ENCODE measurements at regions not wholly inside any gene's neighbourhood (a gene's known extent, or its start where the extent isn't known, plus 50 kb on each side); places are given as distances from the start of the nearest gene placed in this dataset.
"Not testable (repeated sequence)": the region's sequence is repeated elsewhere in the genome, so short reads cannot be mapped to it uniquely, and the experiment has no call there.

DNA sequence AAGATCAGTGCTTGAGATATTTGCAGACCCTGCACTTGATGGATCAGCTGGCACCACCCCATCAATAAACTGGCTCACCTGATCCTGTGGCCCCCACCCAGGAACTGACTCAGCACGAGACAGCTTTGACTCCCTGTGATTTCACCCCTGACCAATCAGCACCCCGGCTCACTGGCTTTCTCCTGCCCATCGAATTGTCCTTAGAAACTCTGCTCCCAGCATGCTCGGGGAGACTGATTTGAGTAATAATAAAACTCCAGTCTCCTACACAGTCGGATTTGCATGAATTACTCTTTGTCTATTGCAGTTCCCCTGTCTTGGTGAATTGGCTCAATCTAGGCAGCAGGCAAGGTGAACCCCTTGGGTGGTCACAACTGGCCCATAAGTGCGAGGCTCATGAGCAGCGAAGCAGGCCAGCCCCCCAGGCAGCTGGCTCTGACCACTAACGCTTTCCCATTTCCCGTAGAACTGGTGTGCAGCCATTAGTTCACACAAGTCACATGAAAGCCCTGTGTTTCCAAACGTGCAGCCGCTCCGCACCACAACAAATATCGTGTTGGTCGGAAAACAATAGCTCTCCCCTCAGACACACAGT is 79.6 kb downstream of the RSPH3 start:
- DNase-seq: no peak

DNA sequence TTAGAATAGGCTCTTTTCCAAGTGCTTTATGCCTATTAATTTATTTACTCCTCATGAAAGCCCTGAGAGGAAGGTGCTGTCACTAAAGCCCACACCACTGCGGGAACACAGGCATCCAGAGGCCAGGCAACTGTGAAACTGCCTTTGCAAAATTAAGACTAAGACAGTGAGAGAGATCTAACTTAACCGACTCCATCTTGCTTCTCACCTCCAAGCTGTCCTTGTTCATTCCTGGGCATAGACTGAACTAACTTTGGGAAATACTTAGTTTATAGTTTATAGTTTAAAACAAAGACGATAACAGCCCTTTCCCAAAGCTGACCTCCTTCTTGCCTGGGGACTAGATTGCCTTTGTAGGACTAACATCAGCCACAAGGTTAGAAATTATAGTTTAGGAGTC is 80.1 kb downstream of the RSPH3 start:
- DNase-seq: no peak

DNA sequence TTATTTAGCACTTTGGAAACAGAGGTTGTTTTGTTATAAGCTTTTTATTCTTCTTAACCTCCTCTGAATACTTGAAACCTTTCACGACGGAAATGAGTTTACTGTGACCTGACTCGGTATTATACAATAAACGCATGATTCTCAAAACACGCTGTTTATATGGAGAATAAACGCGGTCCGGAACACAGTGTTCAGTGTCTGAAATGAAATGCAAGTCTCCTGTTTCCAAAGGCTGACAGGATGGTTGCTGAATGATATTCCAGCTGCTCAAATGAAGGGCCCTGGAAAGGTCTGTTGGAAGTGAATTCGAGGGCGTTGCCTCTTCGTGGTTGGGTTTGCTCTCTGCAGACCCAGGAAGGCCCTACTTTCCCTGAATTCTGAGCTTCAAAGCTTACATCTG is 83.4 kb downstream of the RSPH3 start:
- DNase-seq: no peak

DNA sequence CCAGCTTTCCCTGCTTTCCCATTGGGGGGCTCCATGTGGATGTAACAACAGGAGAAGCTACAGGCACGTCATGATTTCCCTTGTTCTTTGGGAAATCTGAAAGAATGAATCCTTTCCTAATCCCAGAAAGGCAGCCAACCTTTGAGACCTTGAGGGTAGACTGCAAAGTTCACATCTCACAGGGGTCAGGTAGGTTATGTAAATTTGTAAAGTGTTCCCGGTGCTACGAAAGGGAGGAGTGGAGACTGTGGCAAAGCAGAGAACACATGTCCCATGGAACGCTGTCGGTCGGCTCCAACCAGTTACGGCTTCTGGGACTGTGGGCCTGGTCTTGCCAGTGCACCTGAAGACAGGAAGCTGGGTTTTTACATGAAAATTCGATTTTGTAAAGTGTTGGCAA is 85.1 kb downstream of the RSPH3 start:
- DNase-seq: no peak

DNA sequence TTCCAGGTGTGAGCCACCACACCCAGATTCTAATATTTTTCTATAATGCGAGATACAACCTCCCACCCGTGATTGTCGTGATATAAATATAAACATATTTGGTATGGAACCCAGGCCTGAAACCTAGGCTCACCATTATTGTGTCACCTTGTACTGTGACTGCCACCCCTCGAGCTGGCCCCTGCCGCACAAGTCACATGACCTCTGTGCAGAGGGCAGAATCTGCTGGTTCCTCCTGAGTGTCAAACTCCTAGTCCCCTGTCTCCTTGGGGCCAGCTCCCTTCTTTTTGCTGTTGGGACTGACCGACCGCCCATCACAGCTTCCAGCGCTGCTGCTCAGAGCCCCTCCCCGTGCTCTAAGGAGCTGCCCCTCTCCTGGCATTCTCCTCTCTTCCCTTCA is 86.4 kb downstream of the RSPH3 start:
- no peak for DNase-seq

DNA sequence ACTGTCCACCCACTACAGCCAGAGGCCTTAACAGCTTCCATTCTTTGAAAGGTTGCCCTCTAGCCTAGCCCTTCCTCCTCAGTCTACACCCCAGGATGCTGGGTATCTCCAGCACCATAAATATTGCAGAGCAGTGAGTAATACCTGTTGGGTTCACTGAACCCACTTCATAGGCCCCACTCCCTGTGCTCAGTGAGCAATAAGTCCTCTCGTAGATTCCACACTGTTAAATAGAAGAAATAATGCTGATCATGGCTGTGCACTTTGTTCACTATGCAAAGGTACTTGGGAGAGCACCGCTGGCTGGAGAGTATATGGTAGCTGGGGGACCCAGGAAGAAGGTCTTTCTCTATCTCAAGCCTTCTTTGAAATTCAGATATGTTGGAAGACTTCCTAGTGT is 87.3 kb downstream of the RSPH3 start:
- no peak for DNase-seq

DNA sequence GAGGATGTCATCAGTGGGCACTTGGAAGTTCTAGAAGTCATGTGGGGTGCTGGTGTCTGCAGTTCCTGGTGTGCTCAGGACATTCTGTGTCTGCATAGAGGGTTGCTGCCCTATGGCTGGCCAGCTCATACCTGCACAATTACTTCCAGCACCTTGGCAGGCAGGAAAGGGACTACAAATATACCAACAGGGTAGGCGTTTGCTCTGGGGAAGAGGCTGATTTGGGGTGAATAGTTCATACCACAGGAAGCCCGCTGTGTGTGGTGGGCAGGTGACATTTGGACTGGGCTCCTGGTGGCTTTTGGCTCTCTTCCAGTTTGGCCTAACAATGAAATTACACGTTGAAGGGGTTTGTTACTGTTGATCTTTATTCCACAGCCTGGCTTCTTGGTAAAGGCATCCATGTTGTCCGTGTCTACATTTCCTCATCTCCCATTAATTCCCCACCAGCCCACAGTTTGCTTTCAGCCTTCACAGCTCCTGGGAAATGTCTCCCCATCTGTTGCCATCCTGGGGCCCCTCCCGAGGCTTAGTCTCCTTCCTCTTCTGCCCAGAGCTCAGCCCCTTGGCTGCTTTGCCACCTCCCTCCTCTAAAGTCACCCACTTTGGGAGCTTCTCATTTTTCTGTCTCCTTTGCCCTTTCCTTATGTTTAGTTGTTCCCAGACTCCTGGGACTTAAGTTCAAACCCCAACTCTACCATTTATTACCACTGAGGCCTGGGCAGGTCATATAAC is 88.1 kb downstream of the RSPH3 start:
- DNase-seq: no peak

DNA sequence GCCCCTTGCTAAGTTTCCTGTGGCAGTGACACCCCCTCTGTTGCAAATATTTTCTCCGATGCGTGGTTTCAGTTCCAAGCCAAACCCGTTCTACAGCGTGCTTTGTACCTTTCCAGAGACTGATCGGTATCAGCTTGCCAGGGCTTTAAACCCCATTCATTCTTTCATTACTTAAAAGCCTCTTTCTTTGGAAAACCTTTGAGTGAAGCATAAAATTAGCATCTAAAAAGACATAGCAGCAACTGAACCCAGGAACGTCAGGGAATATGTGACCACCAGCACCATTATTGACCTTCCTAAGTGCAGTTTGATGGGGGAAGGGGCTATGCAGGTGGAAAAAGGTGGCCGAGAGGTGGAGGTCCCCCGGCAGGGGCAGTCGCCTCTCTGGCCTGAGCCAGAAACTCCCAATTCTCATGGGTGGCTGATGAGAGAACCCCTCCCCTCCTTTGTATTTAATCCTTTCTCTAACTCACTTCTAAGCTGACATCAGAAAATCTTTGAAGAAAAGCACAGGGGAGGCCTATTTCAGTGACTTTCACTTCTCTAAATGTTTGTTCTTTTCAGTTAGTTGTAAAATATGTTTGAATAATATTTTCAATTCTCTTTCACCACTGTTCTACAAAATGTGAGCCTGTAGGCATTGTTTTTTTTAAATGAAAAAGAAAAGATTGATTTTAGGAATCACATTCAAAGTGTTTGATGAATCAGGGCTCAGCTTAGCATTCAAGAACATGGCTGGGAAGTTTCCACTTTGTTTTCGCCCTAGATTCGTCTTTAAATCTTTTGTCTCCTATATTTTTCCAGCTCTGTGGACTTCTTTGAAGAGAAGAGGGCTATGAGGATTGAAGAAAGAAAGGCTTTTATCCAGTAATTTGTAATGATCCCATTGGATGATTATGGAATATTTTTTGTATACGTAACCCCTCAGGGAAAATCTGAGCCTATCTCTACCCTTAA is 89.2 kb downstream of the RSPH3 start:
- DNase-seq: no peak

DNA sequence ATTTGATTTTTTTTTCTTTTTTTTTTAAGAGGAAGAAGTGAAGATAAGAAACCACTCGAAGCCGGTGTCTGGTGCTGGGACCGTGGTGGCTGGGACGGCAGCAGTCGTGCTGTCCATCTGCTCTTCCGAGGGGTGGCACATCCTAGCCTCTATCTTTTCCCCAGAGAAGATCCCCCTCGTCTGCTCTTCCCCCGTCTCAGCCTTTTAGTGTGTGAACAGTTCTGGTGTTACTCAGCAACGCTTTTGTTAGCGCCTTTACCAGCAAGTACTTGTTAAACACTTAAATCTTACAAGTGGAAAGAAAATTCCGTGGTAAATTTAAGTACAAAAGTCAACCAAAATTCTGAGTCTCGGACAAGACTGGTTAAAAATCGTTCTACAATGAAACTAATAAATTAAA is 90.1 kb downstream of the RSPH3 start:
- DNase-seq: no peak

DNA sequence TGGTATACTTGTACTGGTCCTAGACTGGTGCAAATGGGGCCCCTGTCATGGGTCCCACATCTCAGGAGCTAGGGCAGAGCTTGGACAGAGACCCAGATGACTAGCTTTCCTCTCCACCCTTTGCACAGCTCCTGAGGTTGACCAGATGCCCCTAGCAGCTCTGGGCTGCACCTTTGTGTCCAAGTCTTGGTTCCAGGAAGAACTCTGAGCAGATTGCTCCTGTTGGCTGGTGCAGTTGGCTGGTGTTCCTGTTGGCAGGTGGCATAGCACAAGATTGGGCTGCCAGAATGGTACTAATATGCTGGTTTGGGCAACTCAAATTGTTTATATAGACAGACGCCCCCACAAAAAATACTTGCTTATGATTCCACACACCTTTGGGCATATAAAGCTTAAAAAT is 89.4 kb upstream of the EZR start:
- no peak for DNase-seq

DNA sequence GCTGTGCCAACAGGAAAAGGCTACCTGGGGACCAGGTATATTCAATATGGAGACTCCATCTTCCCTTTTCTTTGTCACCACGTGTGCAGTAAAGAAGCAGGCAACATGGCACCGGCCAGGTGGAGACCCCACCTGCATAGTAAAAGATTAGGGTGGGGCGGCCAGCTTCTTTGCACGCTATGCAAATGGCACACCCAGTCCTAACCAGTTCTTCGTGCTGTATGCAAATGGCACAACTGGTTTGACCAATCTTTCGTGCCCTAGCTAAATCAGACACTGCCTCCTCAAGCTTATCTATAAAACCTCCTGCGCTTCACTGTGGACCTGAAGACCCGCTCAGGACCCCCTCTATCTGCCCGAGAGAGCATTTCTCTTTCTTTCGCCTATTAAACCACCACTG is 88.8 kb upstream of the EZR start:
- no peak for DNase-seq

DNA sequence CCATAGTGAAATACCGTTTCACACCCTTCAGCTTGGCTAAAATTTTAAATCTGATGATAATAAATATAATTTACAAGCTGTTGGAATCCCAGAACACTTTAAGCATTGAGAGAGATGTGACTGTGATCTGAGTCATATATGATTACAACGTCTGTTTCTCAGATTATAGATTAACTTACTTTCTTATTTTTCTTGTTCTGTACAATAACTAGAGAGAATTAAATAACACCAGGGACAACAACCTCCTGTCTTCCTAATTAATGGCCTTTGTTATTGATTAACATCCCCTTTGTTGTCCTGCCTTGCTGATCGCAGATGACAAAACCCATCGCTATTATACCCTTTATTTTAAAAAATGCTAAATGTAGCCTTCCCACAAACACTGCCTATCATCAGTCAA is 87.8 kb upstream of the EZR start:
- no peak for DNase-seq

DNA sequence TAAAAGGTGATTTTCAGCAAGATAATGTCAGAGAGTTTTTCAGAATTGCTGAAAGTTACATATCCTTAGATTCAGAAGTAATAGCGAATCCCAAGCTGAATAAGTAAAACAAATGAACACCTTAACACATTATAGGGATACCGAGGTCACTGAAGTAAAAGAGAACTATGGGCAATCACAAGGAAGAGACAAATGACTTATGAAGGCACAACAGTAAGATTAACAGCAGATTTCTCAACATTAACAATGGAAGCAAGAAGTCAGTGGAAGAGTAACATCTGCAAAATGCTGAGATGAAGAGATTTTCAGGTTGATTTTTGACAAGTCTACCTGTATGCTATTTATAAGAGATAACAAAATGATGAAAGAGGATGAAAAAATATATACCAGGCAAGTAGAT is 86.1 kb upstream of the EZR start:
- DNase-seq: peak; percentile 35 to 45

DNA sequence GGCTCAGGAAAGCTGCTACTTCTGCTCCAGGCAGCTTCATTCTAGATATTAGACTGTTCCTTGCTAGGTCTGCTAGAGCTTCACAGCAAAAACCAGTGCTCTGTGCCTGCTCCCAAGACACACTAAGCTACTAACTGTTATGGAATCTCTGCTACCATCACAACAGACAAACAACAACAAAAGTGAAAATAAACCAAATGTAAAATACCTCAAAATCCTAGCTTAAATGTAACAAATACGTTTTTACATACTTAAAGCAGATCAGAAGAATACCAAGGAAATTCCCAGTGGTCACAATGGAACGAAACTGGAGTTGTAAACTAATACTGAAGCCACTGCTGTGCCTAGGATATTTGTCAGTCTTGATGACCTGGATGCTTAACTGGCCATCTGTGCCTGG is 84.6 kb upstream of the EZR start:
- no peak for DNase-seq

DNA sequence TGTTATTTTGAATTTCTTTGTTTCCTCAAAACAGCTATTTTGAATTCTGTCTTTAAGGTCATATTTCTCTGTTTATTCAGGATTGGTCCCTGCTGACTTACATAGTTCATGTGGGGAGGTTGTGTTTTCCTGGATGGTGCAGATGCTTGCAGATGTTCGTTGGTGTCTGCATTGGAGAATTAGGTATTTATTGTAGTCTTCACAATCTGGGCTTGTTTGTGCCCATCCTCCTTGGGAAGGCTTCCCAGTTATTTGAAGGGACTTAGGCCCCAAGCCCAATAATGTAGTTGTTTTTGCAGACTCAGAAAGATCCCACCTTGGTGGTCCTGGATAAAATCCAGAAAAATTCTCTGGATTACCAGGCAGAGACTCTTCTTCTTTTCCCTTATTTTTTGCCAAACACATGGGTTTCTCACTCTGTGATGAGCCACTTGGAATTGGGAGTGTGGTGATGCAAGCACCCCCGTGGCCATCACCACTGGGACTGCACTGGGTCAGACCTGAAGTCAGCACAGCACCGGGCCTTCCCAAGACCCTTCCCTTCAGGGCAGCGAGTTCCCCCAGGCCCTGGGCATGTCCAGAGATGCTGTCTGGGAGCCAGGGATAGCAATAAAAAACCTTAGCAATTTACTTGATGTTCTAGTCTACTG is 81.6 kb upstream of the EZR start:
- no peak for DNase-seq

DNA sequence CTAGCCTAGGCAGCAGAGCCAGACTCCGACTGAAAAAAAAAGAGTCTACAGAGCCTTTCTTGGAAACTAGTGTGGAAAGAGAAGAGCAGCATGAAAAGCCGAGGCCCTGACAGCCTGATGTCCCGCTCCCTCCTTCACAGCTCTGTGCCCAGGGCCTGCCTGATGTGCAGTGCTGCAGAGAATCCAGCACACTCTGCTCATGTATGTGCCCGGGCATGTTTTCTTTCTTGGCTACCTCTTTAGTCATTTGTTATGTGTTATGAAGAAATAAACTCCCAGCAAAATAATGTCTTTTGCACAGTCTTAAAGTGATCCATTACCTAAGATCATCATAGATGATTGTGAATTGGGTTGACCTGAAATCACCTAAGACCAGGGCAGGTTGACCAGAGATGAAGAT is 78.1 kb upstream of the EZR start:
- no peak for DNase-seq

DNA sequence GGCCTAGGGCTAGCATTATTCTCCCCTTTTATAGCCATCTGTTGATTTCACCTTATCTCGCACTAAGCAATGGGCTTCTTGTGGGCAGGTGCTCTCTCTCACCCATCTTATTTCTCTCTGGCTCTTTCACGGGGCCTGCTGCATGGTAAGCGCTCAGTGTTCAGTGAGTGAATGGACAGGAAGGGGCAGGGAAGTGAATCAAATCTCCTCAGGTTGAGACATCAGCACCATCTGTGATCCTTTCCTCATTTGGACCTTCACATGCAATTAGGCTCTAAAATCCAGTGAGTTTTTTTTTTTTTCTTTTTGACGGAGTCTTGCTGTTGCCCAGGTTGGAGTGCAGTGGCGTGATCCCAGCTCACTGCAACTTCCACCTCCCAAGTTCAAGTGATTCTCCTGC is 76.5 kb upstream of the EZR start:
- no peak for DNase-seq

DNA sequence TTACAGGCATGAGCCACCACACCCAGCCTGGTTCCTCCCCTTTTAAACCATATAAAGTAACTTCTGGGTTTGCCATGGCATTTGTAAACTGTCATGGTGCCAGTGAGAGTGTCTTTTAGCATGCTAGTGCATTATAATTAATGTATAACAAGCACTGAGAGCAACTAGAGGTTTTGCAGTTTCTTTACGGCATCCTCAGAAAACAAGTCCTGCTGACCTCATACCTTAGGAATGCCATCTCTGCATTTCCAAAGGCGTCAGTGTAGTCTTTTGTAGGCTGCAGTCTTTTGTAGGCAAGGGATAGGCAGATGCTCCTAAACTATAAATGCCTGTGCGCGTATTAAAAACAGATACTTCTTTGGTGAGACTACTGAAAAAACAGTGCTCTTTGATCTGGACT is 75.0 kb upstream of the EZR start:
- DNase-seq: no peak

DNA sequence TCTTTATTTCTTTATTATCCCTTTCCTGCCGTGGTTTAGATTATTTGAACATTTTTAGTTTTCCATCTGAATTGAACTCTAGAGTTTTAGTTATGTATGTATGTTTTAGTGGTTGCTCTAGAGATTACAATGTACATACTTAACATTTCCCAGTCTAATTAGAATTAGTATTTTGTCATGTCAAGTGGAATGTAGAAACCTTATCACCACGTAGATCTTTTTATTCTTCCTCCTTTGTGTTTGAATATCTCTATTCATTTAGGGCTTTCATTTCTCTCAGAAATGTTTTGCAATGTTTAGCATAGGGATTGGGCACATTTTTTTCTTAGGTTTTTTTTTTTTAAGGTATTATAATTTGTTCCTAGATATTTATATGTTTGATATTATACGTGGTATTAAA is 73.1 kb upstream of the EZR start:
- no peak for DNase-seq

DNA sequence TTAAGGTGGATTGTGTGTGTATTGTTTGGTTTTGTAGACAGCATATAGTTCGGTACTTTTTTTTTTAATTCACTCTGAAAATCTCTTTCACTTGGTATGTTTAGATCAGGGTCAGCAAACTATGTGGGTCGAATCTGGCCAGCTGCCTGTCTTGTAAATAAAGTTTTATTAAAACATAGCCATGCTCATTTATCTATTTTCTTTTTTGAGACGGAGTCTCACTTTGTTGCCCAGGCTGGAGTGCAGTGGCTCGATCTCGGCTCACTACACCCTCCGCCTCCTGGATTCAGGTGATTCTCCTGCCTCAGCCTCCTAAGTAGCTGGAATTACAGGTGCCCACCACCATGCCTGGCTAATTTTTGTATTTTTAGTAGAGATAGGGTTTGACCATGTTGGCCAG is 72.4 kb upstream of the EZR start:
- DNase-seq: not testable (repeated sequence)

DNA sequence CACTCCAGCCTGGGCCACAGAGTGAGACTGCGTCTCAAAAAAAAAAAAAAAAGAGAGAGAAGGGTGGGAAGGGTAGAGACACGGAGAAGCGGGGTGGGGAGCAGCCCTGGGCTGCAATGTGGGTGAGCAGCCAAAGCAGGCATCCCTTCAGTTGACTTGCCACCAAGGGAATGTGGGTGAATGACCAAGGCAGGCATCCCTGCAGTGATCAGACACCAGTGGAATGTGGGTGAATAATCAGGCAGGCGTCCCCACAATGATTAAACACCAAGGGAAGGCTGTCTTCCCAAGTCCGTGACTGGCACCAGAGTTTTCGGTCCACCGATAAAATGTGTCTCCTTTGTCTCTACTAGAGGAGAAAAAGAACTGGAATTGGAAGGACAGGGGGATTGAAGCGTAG is 69.0 kb upstream of the EZR start:
- DNase-seq: not testable (repeated sequence)

DNA sequence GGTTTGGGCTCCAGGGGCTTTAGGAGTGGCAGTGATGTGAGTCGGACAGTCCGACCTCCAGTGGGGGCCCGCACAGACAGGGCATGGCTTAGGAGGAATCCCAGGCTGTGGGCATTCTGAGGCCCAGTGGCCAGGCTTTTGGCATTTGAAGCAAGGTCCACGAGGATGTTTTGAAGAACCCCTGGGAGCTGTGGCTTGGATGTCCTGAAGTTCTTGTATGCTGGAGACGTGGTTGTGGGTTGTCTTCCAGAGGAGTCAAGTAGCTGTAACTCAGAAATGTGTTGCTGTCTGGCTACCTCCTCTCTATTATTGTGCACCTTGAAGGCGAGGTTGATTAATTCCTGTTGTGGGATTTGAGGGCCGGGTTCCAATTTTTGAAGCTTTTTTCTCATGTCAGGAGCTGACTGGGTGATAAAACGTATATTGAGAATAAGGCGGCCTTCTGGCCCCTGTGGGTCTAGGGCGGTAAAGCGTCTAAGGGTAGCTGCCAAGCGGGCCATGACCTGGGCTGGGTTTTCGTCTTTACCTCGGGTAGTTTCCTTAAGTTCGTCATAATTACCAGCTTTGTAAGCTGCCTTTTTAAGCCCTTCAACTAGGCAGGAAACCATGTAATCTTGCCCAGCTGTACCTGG is 67.3 kb upstream of the EZR start:
- not testable (repeated sequence) for DNase-seq

DNA sequence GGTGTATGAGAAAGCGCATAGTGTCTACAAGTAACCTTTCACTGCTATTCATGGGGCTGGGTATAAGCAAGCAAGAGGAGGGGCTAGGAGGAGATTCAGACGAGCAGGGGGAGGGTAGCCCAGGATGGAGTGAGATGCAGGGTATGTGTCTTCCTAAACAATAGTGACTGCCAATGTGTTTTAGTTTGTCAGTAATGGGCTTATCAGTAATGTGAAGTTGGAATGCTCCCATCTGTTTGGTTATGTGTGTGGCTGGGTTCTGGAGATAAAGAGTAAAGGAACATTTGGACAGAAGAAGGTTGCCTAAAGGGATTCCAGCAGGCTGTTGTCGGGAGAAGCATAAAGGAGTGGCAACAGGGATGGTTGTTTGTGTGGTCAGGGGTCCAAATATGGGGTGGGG is 62.7 kb upstream of the EZR start:
- DNase-seq: not testable (repeated sequence)
